ENCODE measurements at regions not wholly inside any gene's neighbourhood (a gene's known extent, or its start where the extent isn't known, plus 50 kb on each side); places are given as distances from the start of the nearest gene placed in this dataset.

DNA sequence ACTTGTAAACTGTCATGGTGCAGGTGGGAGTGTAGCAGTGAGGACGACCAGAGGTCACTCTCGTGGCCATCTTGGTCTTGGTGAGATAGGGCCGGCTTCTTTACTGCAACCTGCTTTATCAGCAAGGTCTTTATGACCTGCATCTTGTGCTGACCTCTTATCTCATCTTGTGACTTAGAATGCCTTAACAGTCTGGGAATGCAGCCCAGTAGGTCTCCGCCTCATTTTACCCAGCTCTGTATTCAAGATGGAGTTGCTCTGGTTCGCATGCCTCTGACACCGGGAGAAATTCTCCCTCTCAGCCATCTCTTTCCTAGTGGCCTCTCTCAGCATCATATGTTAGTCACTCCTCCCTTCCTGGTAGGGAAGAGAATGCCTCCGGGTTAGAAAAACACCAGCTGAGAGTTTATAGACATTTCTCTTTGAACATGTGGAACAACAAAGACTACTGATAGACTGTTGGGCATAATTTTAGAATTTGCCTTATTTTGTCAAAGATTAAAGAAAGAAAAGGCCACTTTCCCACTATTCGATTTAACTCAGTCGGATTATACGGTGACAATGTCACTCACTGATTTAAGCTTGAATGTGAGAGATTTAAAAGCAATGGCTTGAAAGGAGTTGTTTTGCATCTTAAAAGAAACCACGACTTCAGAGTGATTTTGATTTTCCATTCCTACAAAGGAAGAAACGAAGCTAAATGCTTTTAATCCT lies 67.9 kb upstream of the SNX9 start (continued):
- TF ChIP-seq, protein P1, sequence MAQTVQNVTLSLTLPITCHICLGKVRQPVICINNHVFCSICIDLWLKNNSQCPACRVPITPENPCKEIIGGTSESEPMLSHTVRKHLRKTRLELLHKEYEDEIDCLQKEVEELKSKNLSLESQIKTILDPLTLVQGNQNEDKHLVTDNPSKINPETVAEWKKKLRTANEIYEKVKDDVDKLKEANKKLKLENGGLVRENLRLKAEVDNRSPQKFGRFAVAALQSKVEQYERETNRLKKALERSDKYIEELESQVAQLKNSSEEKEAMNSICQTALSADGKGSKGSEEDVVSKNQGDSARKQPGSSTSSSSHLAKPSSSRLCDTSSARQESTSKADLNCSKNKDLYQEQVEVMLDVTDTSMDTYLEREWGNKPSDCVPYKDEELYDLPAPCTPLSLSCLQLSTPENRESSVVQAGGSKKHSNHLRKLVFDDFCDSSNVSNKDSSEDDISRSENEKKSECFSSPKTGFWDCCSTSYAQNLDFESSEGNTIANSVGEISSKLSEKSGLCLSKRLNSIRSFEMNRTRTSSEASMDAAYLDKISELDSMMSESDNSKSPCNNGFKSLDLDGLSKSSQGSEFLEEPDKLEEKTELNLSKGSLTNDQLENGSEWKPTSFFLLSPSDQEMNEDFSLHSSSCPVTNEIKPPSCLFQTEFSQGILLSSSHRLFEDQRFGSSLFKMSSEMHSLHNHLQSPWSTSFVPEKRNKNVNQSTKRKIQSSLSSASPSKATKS (CRISPR knock-in tag; IDR thresholded peaks at IDR 0.05), result peak; percentile 94
- TF ChIP-seq POLR2AphosphoS2 (IDR thresholded peaks at IDR 0.05; ENCODE audit: low read length) (no peak), ATF1 (CRISPR knock-in tag; IDR thresholded peaks at IDR 0.05) (no peak), ATF1 (tag; IDR thresholded peaks at IDR 0.05) (peak; percentile 56), MTF1 (CRISPR knock-in tag; IDR thresholded peaks at IDR 0.05; ENCODE audit: borderline replicate concordance) (peak; percentile 92), RCOR1 (IDR thresholded peaks at IDR 0.05; ENCODE audit: borderline replicate concordance in 1 of 2, low read depth in 2 of 2, low read length in 2 of 2) (peak in 1 of 2 experiments; percentile 55; a peak in 1 of 4 replicates), NUFIP1 (IDR thresholded peaks at IDR 0.05; ENCODE audit: partially characterized antibody) (no peak), MTA3 (IDR thresholded peaks at IDR 0.05; ENCODE audit: borderline replicate concordance) (no peak), SP2 (IDR thresholded peaks at IDR 0.05; ENCODE audit: extremely low read depth, low read depth, low read length, poor library complexity, severe bottlenecking) (no peak), ZBTB17 (CRISPR knock-in tag; IDR thresholded peaks at IDR 0.05) (peak; percentile 94), MCM2 (IDR thresholded peaks at IDR 0.05; ENCODE audit: low read depth) (no peak), RFX7 (CRISPR knock-in tag; IDR thresholded peaks at IDR 0.05) (peak; percentile 87)
- TF ChIP-seq, protein P2, sequence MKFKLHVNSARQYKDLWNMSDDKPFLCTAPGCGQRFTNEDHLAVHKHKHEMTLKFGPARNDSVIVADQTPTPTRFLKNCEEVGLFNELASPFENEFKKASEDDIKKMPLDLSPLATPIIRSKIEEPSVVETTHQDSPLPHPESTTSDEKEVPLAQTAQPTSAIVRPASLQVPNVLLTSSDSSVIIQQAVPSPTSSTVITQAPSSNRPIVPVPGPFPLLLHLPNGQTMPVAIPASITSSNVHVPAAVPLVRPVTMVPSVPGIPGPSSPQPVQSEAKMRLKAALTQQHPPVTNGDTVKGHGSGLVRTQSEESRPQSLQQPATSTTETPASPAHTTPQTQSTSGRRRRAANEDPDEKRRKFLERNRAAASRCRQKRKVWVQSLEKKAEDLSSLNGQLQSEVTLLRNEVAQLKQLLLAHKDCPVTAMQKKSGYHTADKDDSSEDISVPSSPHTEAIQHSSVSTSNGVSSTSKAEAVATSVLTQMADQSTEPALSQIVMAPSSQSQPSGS (CRISPR knock-in tag; IDR thresholded peaks at IDR 0.05), result no peak
- TF ChIP-seq, protein P3, sequence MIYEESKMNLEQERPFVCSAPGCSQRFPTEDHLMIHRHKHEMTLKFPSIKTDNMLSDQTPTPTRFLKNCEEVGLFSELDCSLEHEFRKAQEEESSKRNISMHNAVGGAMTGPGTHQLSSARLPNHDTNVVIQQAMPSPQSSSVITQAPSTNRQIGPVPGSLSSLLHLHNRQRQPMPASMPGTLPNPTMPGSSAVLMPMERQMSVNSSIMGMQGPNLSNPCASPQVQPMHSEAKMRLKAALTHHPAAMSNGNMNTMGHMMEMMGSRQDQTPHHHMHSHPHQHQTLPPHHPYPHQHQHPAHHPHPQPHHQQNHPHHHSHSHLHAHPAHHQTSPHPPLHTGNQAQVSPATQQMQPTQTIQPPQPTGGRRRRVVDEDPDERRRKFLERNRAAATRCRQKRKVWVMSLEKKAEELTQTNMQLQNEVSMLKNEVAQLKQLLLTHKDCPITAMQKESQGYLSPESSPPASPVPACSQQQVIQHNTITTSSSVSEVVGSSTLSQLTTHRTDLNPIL (CRISPR knock-in tag; IDR thresholded peaks at IDR 0.05), result peak; percentile 66; the same call in 1 of the 2 replicates
- TF ChIP-seq, protein P4, sequence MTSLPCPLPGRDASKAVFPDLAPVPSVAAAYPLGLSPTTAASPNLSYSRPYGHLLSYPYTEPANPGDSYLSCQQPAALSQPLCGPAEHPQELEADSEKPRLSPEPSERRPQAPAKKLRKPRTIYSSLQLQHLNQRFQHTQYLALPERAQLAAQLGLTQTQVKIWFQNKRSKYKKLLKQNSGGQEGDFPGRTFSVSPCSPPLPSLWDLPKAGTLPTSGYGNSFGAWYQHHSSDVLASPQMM (CRISPR knock-in tag; IDR thresholded peaks at IDR 0.05), result no peak
- TF ChIP-seq, protein P5, sequence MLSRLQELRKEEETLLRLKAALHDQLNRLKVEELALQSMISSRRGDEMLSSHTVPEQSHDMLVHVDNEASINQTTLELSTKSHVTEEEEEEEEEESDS (CRISPR knock-in tag; IDR thresholded peaks at IDR 0.05), result peak; percentile 38; the same call in 1 of the 2 replicates
- TF ChIP-seq, protein P6, sequence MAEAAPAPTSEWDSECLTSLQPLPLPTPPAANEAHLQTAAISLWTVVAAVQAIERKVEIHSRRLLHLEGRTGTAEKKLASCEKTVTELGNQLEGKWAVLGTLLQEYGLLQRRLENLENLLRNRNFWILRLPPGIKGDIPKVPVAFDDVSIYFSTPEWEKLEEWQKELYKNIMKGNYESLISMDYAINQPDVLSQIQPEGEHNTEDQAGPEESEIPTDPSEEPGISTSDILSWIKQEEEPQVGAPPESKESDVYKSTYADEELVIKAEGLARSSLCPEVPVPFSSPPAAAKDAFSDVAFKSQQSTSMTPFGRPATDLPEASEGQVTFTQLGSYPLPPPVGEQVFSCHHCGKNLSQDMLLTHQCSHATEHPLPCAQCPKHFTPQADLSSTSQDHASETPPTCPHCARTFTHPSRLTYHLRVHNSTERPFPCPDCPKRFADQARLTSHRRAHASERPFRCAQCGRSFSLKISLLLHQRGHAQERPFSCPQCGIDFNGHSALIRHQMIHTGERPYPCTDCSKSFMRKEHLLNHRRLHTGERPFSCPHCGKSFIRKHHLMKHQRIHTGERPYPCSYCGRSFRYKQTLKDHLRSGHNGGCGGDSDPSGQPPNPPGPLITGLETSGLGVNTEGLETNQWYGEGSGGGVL (CRISPR knock-in tag; IDR thresholded peaks at IDR 0.05), result peak; percentile 95
- TF ChIP-seq, protein P7, sequence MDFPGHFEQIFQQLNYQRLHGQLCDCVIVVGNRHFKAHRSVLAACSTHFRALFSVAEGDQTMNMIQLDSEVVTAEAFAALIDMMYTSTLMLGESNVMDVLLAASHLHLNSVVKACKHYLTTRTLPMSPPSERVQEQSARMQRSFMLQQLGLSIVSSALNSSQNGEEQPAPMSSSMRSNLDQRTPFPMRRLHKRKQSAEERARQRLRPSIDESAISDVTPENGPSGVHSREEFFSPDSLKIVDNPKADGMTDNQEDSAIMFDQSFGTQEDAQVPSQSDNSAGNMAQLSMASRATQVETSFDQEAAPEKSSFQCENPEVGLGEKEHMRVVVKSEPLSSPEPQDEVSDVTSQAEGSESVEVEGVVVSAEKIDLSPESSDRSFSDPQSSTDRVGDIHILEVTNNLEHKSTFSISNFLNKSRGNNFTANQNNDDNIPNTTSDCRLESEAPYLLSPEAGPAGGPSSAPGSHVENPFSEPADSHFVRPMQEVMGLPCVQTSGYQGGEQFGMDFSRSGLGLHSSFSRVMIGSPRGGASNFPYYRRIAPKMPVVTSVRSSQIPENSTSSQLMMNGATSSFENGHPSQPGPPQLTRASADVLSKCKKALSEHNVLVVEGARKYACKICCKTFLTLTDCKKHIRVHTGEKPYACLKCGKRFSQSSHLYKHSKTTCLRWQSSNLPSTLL (IDR thresholded peaks at IDR 0.05), result no peak

Measured in K562 (cell line).